B cell (primary cell): ENCODE measurements at regions not wholly inside any gene's neighbourhood (a gene's known extent, or its start where the extent isn't known, plus 50 kb on each side); places are given as distances from the start of the nearest gene placed in this dataset.

Experiments
- ATAC-seq: fragments of 200-7000 bp; cut with Tn5 transposase; one replicate; pipeline ENCODE4 v1.10.0; 2021; ENCODE audit warnings: low read depth, mild to moderate bottlenecking, moderate number of reproducible peaks, moderate library complexity
- CTCF ChIA-PET: fragments of 350-600 bp; sonication (Branson Sonifier 250); formaldehyde crosslinking; loops from one replicate; lab custom pipeline; 2021; ENCODE audit warnings: antibody characterized with exemption, inconsistent platforms; lab: Charles Lee
- POLR2A ChIA-PET: fragments of 350-600 bp; sonication (Branson Sonifier 250); formaldehyde crosslinking; loops from one replicate; lab custom pipeline; 2021; ENCODE audit warnings: antibody characterized with exemption; lab: Charles Lee
- DNase-seq: peaks from one replicate; pipeline ENCODE4 v3.0.0; 2013
- H2AFZ ChIP-seq: 2 replicates; pipeline ENCODE4 v1.6.1; 2012; ENCODE audit warnings: mild to moderate bottlenecking, low read depth, low read length; ENCODE audit not compliant: insufficient read depth, poor library complexity, severe bottlenecking
- H3K27ac ChIP-seq, 2 donors: 1 replicate in 1 of 2; 2 replicates in 1 of 2; pipeline ENCODE4 v1.5.1; 2012 to 2013; ENCODE audit warnings: low read length in 2 of 2, mild to moderate bottlenecking in 2 of 2, moderate library complexity in 1 of 2
- H3K27me3 ChIP-seq, 4 experiments: fragments of 200-600 bp in 1 of 4; sonication (generic) in 1 of 4; replicated peaks in 1 of 4; 1 replicate in 2 of 4; 2 replicates in 2 of 4; pipeline versions ENCODE4 v1.6.1 to v1.7.0; 2013 to 2016; ENCODE audit warnings: low read length in 3 of 4, mild to moderate bottlenecking in 2 of 4, mixed read lengths in 1 of 4, moderate library complexity in 1 of 4; ENCODE audit not compliant: insufficient read depth in 4 of 4, control insufficient read depth in 3 of 4; ENCODE audit errors: control extremely low read depth in 1 of 4
- H3K36me3 ChIP-seq, 2 experiments: replicated peaks in 1 of 2; 1 replicate in 1 of 2; 2 replicates in 1 of 2; pipeline versions ENCODE4 v1.6.1 to v1.7.1; 2013; ENCODE audit warnings: low read length in 1 of 2; ENCODE audit not compliant: insufficient read depth in 2 of 2, control insufficient read depth in 1 of 2; ENCODE audit errors: control extremely low read depth in 1 of 2, extremely low read depth in 1 of 2
- H3K4me1 ChIP-seq, 2 donors: fragments of 200-600 bp in 1 of 2; sonication (generic) in 1 of 2; 1 replicate in 1 of 2; 2 replicates in 1 of 2; pipeline versions ENCODE4 v1.5.1 to v1.6.1; 2013 to 2017; ENCODE audit warnings: low read length in 2 of 2; ENCODE audit not compliant: control insufficient read depth in 2 of 2, insufficient read depth in 2 of 2
- H3K4me2 ChIP-seq: replicated peaks from 2 replicates; pipeline ENCODE3; 2012; ENCODE audit warnings: mild to moderate bottlenecking, low read depth, low read length; ENCODE audit not compliant: poor library complexity, severe bottlenecking
- H3K4me3 ChIP-seq, 5 experiments: fragments of 200-600 bp in 1 of 5; sonication (generic) in 1 of 5; 1 replicate in 3 of 5; 2 replicates in 2 of 5; pipeline versions ENCODE4 v1.5.1 to v1.7.0; 2011 to 2016; ENCODE audit warnings: low read length in 4 of 5, mild to moderate bottlenecking in 4 of 5, low read depth in 2 of 5, control low read depth in 1 of 5, moderate library complexity in 1 of 5; ENCODE audit not compliant: insufficient read depth in 1 of 5; ENCODE audit errors: control extremely low read depth in 1 of 5, extremely low read depth in 1 of 5
- H3K79me2 ChIP-seq: fragments of 200-600 bp; sonication (generic); one replicate; pipeline ENCODE4 v1.6.0; 2016; ENCODE audit warnings: low read length; ENCODE audit not compliant: control insufficient read depth, insufficient read depth
- H3K9ac ChIP-seq: fragments of 200-600 bp; sonication (generic); 2 replicates; pipeline ENCODE4 v1.6.1; 2017; ENCODE audit warnings: mild to moderate bottlenecking, low read length, moderate library complexity
- H3K9me3 ChIP-seq, 3 donors: one replicate each; pipeline versions ENCODE4 v1.6.1 to v1.7.1; 2013; ENCODE audit warnings: low read length in 2 of 3; ENCODE audit not compliant: control insufficient read depth in 2 of 3, insufficient read depth in 1 of 3; ENCODE audit errors: control extremely low read depth in 1 of 3
- H4K20me1 ChIP-seq: 2 replicates; pipeline ENCODE4 v1.6.0; 2012; ENCODE audit warnings: mild to moderate bottlenecking, low read length; ENCODE audit not compliant: insufficient read depth, control insufficient read depth, poor library complexity, severe bottlenecking
- H3K27ac Mint-ChIP-seq: one replicate; pipeline ENCODE4 v1.8.0; 2021; ENCODE audit warnings: mixed read lengths
- H3K27me3 Mint-ChIP-seq: one replicate; pipeline ENCODE4 v1.8.0; 2021; ENCODE audit warnings: mixed read lengths
- H3K4me1 Mint-ChIP-seq: one replicate; pipeline ENCODE4 v1.8.0; 2021; ENCODE audit warnings: mixed read lengths
- H3K4me3 Mint-ChIP-seq: one replicate; pipeline ENCODE4 v1.8.0; 2021; ENCODE audit warnings: mixed read lengths
- H3K9me3 Mint-ChIP-seq: one replicate; pipeline ENCODE4 v1.8.0; 2022; ENCODE audit warnings: mixed read lengths; ENCODE audit not compliant: insufficient read depth
- CTCF ChIP-seq: fragments of 200-600 bp; IDR thresholded peaks from one replicate; pipeline ENCODE4 v1.8.0; 2022; ENCODE audit warnings: antibody characterized with exemption, mild to moderate bottlenecking
- EZH2 ChIP-seq: IDR thresholded peaks from 2 replicates; pipeline ENCODE4 v1.6.1; 2012; ENCODE audit warnings: borderline replicate concordance, low read depth, mild to moderate bottlenecking, moderate library complexity, low read length; ENCODE audit not compliant: insufficient read depth, poor library complexity, severe bottlenecking
- intact Hi-C: fragments of 100-400 bp; cut with micrococcal nuclease; formaldehyde crosslinking; loops from one replicate; pipeline ENCODE4 v1.10.0; 2022

- no peaks in the 10 kb centered on the region for H3K27me3 Mint-ChIP-seq
- Histone ChIP-seq H3K4me2 (no peak overlapping the region), H2AFZ (no peak overlapping the region), H3K27ac (no peak overlapping the region), H3K9ac (no peak overlapping the region), H3K36me3 (no peaks in the 10 kb centered on the region), H3K4me1 (no peaks in the 10 kb centered on the region), H3K9me3 (no peaks in the 10 kb centered on the region), H3K4me3 (no peak overlapping the region), H3K79me2 (no peaks in the 10 kb centered on the region), H3K27me3 (no peaks in the 10 kb centered on the region), H4K20me1 (no peaks in the 10 kb centered on the region)
- H3K9me3 Mint-ChIP-seq = no peaks in the 10 kb centered on the region
- no peak overlapping the region for H3K27ac Mint-ChIP-seq
- no peak overlapping the region for H3K4me3 Mint-ChIP-seq
- intact Hi-C loops = no loop called here
- ChIA-PET CTCF (no interaction called here), POLR2A (no interaction called here)
- ATAC-seq = no peak
- TF ChIP-seq EZH2 (no peak), CTCF (no peak)
- H3K4me1 Mint-ChIP-seq = no peaks in the 10 kb centered on the region
- no peak for DNase-seq
These were observed 1417.0 kb downstream of the ZPLD1 start for GRCh38 chr3:103851793-103852192.

DNA sequence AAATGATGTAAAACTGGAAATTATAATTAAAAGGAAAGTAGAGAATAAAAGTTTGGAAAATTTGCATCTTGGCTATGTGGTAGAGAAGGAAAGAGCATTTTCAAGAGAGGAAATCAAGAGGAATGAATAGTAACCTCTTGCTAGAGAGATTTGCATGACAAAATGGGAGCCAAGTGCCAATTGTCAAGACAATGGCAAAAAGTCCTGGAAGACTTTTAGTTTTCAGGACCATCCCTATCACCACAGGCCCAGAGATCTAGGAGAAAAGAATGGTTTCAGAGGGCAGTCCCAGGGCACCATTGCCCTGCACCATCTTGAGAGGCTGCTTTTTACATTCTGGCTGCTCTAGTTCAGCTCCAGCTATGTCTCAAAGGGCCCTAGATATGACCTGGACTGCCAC is 1427.6 kb downstream of the ZPLD1 start:
- Histone ChIP-seq H3K36me3 (no peaks in the 10 kb centered on the region), H3K9me3 (no peaks in the 10 kb centered on the region), H3K4me2 (no peak overlapping the region), H2AFZ (no peak overlapping the region), H3K79me2 (no peaks in the 10 kb centered on the region), H3K27me3 (no peaks in the 10 kb centered on the region), H3K27ac (no peak overlapping the region), H3K9ac (no peak overlapping the region), H3K4me3 (no peak overlapping the region), H3K4me1 (no peaks in the 10 kb centered on the region), H4K20me1 (no peaks in the 10 kb centered on the region)
- no peaks in the 10 kb centered on the region for H3K9me3 Mint-ChIP-seq
- no peak for TF ChIP-seq EZH2
- no peak for TF ChIP-seq CTCF
- intact Hi-C loops = no loop called here
- H3K27me3 Mint-ChIP-seq = no peaks in the 10 kb centered on the region
- no peak overlapping the region for H3K27ac Mint-ChIP-seq
- no peak overlapping the region for H3K4me3 Mint-ChIP-seq
- POLR2A ChIA-PET = no interaction called here
- DNase-seq (no peak), ATAC-seq (no peak)
- CTCF ChIA-PET = no interaction called here
- no peaks in the 10 kb centered on the region for H3K4me1 Mint-ChIP-seq
